GM12878 (cell line): ENCODE measurements at regions not wholly inside any gene's neighbourhood (a gene's known extent, or its start where the extent isn't known, plus 50 kb on each side); places are given as distances from the start of the nearest gene placed in this dataset.

Source experiments
- ATAC-seq: fragments of 200-7000 bp; cut with Tn5 transposase; 3 replicates; pipeline ENCODE4 v1.9.1; 2020; ENCODE audit warnings: mild to moderate bottlenecking, moderate library complexity
- BruUV-seq: library from RNA; stranded (reverse); fragments of 400-500 nt; replicated peaks from 2 replicates; lab custom pipeline; 2021; lab: Mats Ljungman, UMichigan
- CTCF ChIA-PET: fragments of 300-600 bp; sonication (Branson Sonifier 250); formaldehyde crosslinking; extraction: SDS; loops from one replicate; lab custom pipeline; 2021; ENCODE audit warnings: inconsistent platforms; lab: Yijun Ruan, JAX
- POLR2A ChIA-PET: fragments of 350-600 bp; formaldehyde crosslinking; extraction: SDS; loops from one replicate; lab custom pipeline; 2021; ENCODE audit warnings: inconsistent platforms; lab: Charles Lee
- RAD21 ChIA-PET: fragments of 300-600 bp; sonication (Branson Sonifier 250); formaldehyde crosslinking; loops from one replicate; lab custom pipeline; 2023; ENCODE audit warnings: antibody characterized with exemption; ENCODE audit not compliant: unreplicated experiment; lab: Charles Lee
- SMC1A ChIA-PET: fragments of 300-600 bp; sonication (Branson Sonifier 250); formaldehyde crosslinking; loops from one replicate; lab custom pipeline; 2023; ENCODE audit not compliant: unreplicated experiment, uncharacterized antibody; lab: Charles Lee
- DNase-seq: peaks from one replicate; pipeline ENCODE4 v3.0.0-alpha.2; 2011; ENCODE audit warnings: low read depth, low spot score
- FAIRE-seq: peaks from 3 replicates; lab custom pipeline; 2011; peaks lifted over from hg19 to GRCh38; lab: Jason Lieb, UNC
- H2AFZ ChIP-seq: 2 replicates; pipeline ENCODE4 v1.6.0; 2011; ENCODE audit warnings: low read depth, low read length, control low read depth; ENCODE audit not compliant: control insufficient read depth
- H3K27ac ChIP-seq: 2 replicates; pipeline ENCODE4 v1.5.1; 2011; ENCODE audit warnings: control low read depth; ENCODE audit not compliant: control insufficient read depth, insufficient read depth
- H3K27me3 ChIP-seq, 2 experiments: replicated peaks in 1 of 2; 2 replicates each; pipeline versions ENCODE4 v1.6.0 to v1.6.1; 2011; ENCODE audit warnings: low read length in 1 of 2; ENCODE audit not compliant: control insufficient read depth in 2 of 2, insufficient read depth in 2 of 2
- H3K36me3 ChIP-seq, 2 experiments: 2 replicates each; pipeline ENCODE4 v1.5.1; 2011; ENCODE audit warnings: low read length in 1 of 2; ENCODE audit not compliant: control insufficient read depth in 2 of 2, insufficient read depth in 2 of 2
- H3K4me1 ChIP-seq: 2 replicates; pipeline ENCODE4 v1.6.1; 2011; ENCODE audit warnings: mild to moderate bottlenecking, low read length, moderate library complexity, mixed read lengths; ENCODE audit not compliant: control insufficient read depth, insufficient read depth
- H3K4me2 ChIP-seq: 2 replicates; pipeline ENCODE4 v1.6.0; 2011; ENCODE audit warnings: control low read depth; ENCODE audit not compliant: control insufficient read depth, insufficient read depth
- H3K4me3 ChIP-seq: fragments of 200-600 bp; sonication (generic); 2 replicates; pipeline ENCODE4 v1.5.1; 2016
- H3K79me2 ChIP-seq: 2 replicates; pipeline ENCODE4 v1.6.0; 2011; ENCODE audit warnings: low read length; ENCODE audit not compliant: control insufficient read depth, insufficient read depth
- H3K9ac ChIP-seq: 2 replicates; pipeline ENCODE4 v1.8.0; 2011; ENCODE audit warnings: low read length, control low read depth, mixed read lengths; ENCODE audit not compliant: control insufficient read depth, insufficient read depth
- H3K9me3 ChIP-seq: replicated peaks from 3 replicates; pipeline ENCODE4 v1.5.1; 2011; ENCODE audit warnings: mild to moderate bottlenecking, low read length; ENCODE audit not compliant: control insufficient read depth, insufficient read depth
- H4K20me1 ChIP-seq: 2 replicates; pipeline ENCODE4 v1.6.0; 2011; ENCODE audit not compliant: control insufficient read depth, insufficient read depth
- CBX5 ChIP-seq: sonication (generic); IDR thresholded peaks from 2 replicates; pipeline ENCODE4 v1.6.1; 2016; ENCODE audit warnings: low read depth, moderate library complexity, mild to moderate bottlenecking, inconsistent platforms
- EP300 ChIP-seq, 2 experiments: fragments of 150-350 bp in 1 of 2; IDR thresholded peaks; 2 replicates each; pipeline ENCODE4 v1.6.1; 2011 to 2012; ENCODE audit warnings: low read depth in 2 of 2, low read length in 2 of 2, borderline replicate concordance in 1 of 2, improper control_type of control experiment in 1 of 2, inconsistent platforms in 1 of 2; ENCODE audit not compliant: control insufficient read depth in 1 of 2
- FOXK2 ChIP-seq: fragments of 450-650 bp; IDR thresholded peaks from 2 replicates; pipeline ENCODE4 v1.6.1; 2017; ENCODE audit warnings: mild to moderate bottlenecking, moderate library complexity
- HSF1 ChIP-seq: fragments of 150-350 bp; IDR thresholded peaks from 2 replicates; pipeline ENCODE4 v1.6.1; 2014; ENCODE audit warnings: mild to moderate bottlenecking, low read depth, low read length
- RCOR1 ChIP-seq: conservative IDR thresholded peaks from 2 replicates; pipeline ENCODE4 v1.6.1; 2012; ENCODE audit warnings: low read depth, low read length, improper control_type of control experiment
- SREBF1 ChIP-seq: IDR thresholded peaks from 2 replicates; pipeline ENCODE4 v1.6.1; 2012; ENCODE audit warnings: mild to moderate bottlenecking, low read length
- SREBF2 ChIP-seq: IDR thresholded peaks from 2 replicates; pipeline ENCODE4 v1.6.1; 2012; ENCODE audit warnings: mild to moderate bottlenecking, low read length
- ZNF687 ChIP-seq: fragments of 450-650 bp; IDR thresholded peaks from 2 replicates; pipeline ENCODE4 v1.6.1; 2017; ENCODE audit warnings: mild to moderate bottlenecking, moderate library complexity
- WGBS: methylation state at CpG from one replicate; pipeline ENCODE4 v1.1.6; 2016; ENCODE audit warnings: low lambda C conversion rate; ENCODE audit not compliant: insufficient replicate concordance, insufficient coverage; ENCODE audit errors: missing lambda C conversion rate; 5-methylcytosine and 5-hydroxymethylcytosine counted together
- in situ Hi-C: fragments of 300-500 bp; cut with MboI; formaldehyde crosslinking; loops from 9 replicates; pipeline ENCODE4 v1.14.3; 2018; ENCODE audit warnings: mixed read lengths
- intact Hi-C: fragments of 100-400 bp; cut with micrococcal nuclease; formaldehyde crosslinking; loops from one replicate; pipeline ENCODE4 v1.14.2; 2022; ENCODE audit not compliant: unreplicated experiment
- TF ChIP-seq, protein P1 (sequence below): fragments of 450-650 bp; IDR thresholded peaks from 2 replicates; pipeline ENCODE4 v1.6.1; 2018; ENCODE audit warnings: mild to moderate bottlenecking, low read depth, moderate library complexity; ENCODE audit not compliant: partially characterized antibody
- TF ChIP-seq, protein P2 (sequence below): fragments of 450-650 bp; formaldehyde crosslinking; IDR thresholded peaks from 2 replicates; pipeline ENCODE4 v1.5.0; 2022; ENCODE audit warnings: mild to moderate bottlenecking, missing genetic modification characterization

- no peak for TF ChIP-seq HSF1
- no peak for TF ChIP-seq RCOR1
- no peak for TF ChIP-seq FOXK2
- TF ChIP-seq, all 136 proteins: peak for 0
Observed at GRCh38 chr7:49386792-49387191, 386.6 kb upstream of the VWC2 start (continued).

GRCh38 chr7:49389871-49390479 lies 383.5 kb upstream of the VWC2 start:
- RAD21 ChIA-PET = no interaction called here
- ATAC-seq = no peak
- TF ChIP-seq SREBF2 (no peak), CBX5 (no peak), EP300 (IDR thresholded peaks at IDR 0.05; ENCODE audit: borderline replicate concordance in 1 of 2, control insufficient read depth in 1 of 2, low read depth in 2 of 2, low read length in 2 of 2) (no peak), SREBF1 (no peak), ZNF687 (no peak)
- TF ChIP-seq, protein P1, sequence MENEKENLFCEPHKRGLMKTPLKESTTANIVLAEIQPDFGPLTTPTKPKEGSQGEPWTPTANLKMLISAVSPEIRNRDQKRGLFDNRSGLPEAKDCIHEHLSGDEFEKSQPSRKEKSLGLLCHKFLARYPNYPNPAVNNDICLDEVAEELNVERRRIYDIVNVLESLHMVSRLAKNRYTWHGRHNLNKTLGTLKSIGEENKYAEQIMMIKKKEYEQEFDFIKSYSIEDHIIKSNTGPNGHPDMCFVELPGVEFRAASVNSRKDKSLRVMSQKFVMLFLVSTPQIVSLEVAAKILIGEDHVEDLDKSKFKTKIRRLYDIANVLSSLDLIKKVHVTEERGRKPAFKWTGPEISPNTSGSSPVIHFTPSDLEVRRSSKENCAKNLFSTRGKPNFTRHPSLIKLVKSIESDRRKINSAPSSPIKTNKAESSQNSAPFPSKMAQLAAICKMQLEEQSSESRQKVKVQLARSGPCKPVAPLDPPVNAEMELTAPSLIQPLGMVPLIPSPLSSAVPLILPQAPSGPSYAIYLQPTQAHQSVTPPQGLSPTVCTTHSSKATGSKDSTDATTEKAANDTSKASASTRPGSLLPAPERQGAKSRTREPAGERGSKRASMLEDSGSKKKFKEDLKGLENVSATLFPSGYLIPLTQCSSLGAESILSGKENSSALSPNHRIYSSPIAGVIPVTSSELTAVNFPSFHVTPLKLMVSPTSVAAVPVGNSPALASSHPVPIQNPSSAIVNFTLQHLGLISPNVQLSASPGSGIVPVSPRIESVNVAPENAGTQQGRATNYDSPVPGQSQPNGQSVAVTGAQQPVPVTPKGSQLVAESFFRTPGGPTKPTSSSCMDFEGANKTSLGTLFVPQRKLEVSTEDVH = no peak
- TF ChIP-seq, protein P2, sequence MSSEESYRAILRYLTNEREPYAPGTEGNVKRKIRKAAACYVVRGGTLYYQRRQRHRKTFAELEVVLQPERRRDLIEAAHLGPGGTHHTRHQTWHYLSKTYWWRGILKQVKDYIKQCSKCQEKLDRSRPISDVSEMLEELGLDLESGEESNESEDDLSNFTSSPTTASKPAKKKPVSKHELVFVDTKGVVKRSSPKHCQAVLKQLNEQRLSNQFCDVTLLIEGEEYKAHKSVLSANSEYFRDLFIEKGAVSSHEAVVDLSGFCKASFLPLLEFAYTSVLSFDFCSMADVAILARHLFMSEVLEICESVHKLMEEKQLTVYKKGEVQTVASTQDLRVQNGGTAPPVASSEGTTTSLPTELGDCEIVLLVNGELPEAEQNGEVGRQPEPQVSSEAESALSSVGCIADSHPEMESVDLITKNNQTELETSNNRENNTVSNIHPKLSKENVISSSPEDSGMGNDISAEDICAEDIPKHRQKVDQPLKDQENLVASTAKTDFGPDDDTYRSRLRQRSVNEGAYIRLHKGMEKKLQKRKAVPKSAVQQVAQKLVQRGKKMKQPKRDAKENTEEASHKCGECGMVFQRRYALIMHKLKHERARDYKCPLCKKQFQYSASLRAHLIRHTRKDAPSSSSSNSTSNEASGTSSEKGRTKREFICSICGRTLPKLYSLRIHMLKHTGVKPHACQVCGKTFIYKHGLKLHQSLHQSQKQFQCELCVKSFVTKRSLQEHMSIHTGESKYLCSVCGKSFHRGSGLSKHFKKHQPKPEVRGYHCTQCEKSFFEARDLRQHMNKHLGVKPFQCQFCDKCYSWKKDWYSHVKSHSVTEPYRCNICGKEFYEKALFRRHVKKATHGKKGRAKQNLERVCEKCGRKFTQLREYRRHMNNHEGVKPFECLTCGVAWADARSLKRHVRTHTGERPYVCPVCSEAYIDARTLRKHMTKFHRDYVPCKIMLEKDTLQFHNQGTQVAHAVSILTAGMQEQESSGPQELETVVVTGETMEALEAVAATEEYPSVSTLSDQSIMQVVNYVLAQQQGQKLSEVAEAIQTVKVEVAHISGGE (CRISPR knock-in tag) = no peak

More at GRCh38 chr7:49389871-49390479, 383.5 kb upstream of the VWC2 start:
- Histone ChIP-seq H4K20me1 (no peaks in the 10 kb centered on the region), H3K27ac (no peak overlapping the region), H3K9ac (no peak overlapping the region), H2AFZ (no peak overlapping the region), H3K27me3 (no peaks in the 10 kb centered on the region), H3K4me2 (no peak overlapping the region), H3K4me1 (no peaks in the 10 kb centered on the region), H3K4me3 (no peak overlapping the region), H3K9me3 (no peaks in the 10 kb centered on the region), H3K36me3 (no peaks in the 10 kb centered on the region), H3K79me2 (no peaks in the 10 kb centered on the region)
- POLR2A ChIA-PET = no interaction called here
- no peak for DNase-seq
- intact Hi-C loops (no loop called here), in situ Hi-C loops (no loop called here)
- CTCF ChIA-PET = no interaction called here
- no TSS peak for BruUV-seq
- WGBS = 19% methylated on average over 7 of the region's 7 CpGs
- SMC1A ChIA-PET = interaction anchor here (0.5 kb wide), 1 partner anchor 181 kb away, joined by 3 read pairs; no protein-coding TSS in a partner anchor
- FAIRE-seq = no peak
